Renal cortex interstitium (tissue), 11 donors: ENCODE measurements at regions not wholly inside any gene's neighbourhood (a gene's known extent, or its start where the extent isn't known, plus 50 kb on each side); places are given as distances from the start of the nearest gene placed in this dataset.
"Not testable (repeated sequence)": the region's sequence is repeated elsewhere in the genome, so short reads cannot be mapped to it uniquely, and the experiment has no call there.

ENCODE experiments used
- DNase-seq, 11 donors: peaks; one replicate each; pipeline ENCODE4 v3.0.0-alpha.2; 2013; ENCODE audit warnings: low read depth in 9 of 11, low spot score in 4 of 11; ENCODE audit errors: extremely low read depth in 1 of 11

DNA sequence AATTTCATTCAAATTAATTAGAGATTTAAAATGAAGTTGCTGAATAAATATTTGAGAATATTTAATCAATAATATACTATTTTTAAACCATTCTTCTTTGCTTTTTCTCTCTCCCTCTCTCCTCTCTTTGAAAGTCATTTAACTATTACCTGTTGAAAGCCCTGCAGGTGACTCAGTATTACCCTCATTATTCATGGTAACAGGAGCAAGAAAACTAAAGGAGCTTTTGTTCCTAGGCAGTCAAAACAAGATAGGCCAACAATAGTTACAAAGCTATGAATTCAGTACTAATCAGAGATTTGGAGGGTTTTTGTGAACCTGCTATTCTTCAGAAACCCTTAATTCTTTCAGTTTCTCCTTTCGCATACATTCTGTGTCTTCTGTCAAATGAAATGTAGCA is 721.3 kb upstream of the NCAM2 start:
- no peak for DNase-seq

DNA sequence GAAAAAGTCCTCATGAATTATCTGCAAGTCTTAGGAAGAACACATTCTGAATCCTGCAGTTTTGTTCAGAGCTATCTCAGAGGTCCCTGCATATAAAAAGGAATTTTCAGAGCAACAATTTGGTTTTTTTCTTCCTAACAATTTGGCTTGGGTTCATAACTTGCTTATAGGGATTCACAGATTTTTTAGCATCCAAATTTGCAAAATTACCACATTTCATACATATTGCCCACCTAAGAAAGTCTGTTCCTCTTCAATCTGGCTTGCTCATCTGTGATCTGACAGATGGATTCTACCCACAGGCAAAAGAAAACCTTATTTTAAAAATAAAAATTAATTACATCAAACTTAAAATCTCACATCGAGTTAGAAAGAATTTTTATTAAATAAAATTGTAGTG is 714.4 kb upstream of the NCAM2 start:
- DNase-seq: no peak

DNA sequence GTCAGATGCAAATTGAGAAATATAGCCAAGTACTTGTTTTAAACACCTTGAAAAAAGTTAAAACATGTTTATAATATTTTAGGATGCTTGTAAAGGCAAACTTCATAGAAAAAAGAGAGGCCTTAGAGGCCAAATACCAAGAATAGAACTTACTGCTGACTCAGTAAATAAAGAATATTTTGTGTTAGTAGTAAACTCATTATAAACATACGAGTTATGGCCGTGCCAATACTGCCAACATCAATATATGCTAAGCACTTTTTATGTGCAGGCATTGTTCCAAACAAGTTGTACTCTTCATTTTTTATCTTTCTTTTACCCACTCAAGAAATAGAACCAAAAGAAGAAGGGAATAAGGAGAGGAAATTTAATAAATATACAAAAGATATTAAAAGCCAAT is 705.9 kb upstream of the NCAM2 start:
- DNase-seq: no peak

GRCh38 chr21:20292854-20293253 is 705.4 kb upstream of the NCAM2 start:
- DNase-seq: not testable (repeated sequence)

DNA sequence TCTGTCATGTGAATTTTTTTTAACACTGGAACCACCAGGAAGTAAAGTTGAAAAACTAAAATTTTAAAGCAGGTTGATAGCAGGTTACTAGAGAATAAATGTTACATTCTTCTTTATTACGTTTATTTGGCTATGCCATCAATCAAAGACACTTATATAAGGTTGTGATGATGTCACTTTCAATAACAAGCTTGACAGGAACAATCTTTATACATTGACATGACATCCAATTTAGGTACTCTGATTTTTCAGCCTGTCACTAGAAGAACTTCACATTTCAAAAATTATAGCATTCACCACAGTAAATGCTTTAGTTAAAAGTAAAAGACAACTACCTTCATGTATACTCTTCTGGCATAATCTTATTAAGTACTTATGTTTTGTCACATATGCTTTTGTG is 696.8 kb upstream of the NCAM2 start:
- no peak for DNase-seq

GRCh38 chr21:20302084-20302483 is 696.1 kb upstream of the NCAM2 start:
- DNase-seq: no peak

DNA sequence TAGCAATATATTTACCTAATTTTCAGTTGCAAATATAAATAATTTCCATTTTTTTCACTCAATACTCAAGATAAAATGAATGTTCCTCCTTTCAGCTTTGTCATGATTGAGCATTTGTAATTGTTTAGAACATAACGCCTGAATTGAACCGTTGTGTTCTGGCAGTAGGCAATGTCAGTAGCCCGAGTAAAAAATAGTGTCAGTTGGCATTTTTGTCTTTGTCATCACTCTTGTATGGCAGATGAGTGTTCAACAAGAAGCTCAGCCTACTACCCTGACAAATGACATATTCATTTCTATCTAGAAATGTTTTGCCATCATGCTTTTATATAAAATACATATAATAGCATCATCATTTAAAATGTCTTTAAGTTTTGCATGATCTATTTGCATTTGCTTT is 691.4 kb upstream of the NCAM2 start:
- DNase-seq: no peak

DNA sequence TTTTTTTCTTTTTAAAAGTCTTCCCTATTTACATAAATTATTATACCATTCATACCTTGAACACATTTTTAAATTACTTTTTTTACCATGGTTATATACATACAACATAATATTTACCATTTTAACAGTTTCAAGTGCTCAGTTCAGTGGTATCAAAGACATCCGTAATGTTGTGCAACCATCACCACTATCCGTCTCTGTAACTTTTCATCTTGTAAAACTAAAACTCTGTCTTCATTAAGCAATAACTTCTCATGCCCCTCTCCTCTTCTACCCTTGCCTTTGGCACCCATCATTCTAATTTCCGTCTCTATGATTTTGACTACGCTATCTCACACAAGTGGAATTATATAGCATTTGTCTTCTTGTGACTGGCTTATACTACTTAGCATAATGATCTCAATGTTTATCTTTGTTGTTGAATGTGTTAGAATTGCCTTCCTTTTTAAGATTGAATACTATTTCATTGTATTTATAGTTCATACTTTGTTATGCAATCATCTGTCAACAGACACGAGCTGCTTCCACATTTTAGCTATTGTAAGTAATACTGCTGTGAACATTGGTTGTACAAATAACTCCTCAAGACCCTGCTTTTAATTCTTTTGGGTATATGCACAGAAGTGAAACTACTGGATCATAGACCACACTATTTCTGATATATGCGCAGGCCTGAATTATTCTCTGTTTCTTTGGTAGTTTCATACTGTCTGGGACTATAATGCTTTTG is 689.5 kb upstream of the NCAM2 start:
- no peak for DNase-seq

DNA sequence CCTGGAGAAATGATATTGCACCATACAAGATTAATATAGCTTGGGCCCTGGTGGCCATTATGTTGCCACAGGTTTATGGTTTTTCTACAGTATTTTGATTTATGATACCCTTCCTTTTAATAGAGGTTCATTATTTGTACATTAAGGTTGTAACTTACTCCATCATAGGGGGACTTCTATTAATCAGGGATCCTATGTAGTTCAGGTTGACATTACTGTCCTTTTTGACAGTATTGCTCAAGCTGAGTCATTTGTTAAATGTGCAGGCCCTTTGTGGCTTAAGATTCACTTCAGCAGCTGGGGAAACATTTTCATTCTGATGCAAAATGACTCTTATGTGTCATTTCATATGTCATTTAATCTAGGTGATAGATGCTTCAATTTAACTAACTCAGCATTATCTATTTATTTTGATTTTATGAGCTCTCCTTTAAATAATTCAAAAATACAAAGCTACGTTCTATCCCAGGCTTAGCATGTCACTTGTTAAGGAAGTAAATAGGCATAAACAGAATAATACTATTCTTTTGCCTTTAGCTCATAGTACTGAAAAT is 686.9 kb upstream of the NCAM2 start:
- DNase-seq: no peak

- DNase-seq: no peak
Measured at GRCh38 chr21:20313013-20313412, 685.2 kb upstream of the NCAM2 start.

DNA sequence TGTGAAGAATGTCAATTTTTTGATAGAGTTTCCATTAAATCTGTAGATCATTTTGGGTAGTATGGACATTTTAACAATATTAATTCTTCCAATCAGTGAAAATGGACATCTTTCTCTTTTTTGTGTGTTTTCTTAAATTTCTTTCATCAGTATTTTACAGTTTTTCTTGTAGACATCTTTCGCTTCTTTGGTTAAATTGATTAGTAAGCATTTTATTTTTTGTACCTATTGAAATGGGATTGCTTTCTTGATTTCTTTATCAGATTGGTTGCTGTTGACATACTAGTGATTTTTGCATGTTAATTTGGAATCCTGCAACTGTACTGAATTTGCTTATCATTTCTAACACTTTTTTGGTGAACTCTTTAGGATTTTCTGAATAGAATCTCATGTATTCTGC is 683.2 kb upstream of the NCAM2 start:
- DNase-seq: no peak

- no peak for DNase-seq
Measured at GRCh38 chr21:20329636-20330035, 668.6 kb upstream of the NCAM2 start.

DNA sequence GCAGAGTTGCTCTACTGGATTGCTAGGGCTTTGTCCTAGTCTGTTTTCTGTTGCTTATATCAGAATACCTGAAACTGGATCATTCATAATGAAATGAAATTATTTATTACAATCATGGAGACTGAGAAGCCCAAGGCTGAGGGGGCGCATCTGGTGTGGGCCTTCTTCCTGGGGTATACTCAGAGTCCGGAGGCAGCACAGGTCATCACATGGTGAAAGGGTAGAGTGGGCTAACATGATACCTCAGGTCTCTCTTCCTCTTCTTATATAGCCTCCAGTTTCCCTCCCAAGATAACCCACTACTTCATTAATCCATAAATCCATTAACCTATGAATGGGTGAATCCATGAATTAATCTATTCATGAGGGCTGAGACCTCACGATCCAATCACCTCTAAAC is 667.6 kb upstream of the NCAM2 start:
- DNase-seq: no peak

- DNase-seq: no peak
Measured at GRCh38 chr21:20334585-20334984, 663.6 kb upstream of the NCAM2 start.

DNA sequence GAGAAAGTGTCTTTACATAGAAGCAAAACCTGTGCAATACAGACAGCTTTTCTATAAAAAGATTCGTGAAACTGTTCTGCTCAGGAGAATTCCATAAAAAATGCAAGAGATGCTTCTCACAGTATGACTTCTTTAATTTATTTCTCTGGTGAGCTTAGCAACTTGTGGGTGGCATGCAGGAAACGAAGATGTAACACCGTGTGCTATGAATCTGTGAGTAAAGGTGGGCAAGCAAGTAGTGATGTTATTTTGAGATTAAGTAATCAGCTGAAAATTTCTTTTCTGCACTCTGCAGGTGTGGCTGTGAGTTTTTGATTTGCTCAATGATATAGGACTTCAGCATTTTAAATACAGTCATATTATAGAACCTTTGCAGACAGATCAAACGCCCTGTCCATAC is 656.8 kb upstream of the NCAM2 start:
- no peak for DNase-seq

GRCh38 chr21:20343186-20343585 is 655.0 kb upstream of the NCAM2 start:
- DNase-seq: no peak

DNA sequence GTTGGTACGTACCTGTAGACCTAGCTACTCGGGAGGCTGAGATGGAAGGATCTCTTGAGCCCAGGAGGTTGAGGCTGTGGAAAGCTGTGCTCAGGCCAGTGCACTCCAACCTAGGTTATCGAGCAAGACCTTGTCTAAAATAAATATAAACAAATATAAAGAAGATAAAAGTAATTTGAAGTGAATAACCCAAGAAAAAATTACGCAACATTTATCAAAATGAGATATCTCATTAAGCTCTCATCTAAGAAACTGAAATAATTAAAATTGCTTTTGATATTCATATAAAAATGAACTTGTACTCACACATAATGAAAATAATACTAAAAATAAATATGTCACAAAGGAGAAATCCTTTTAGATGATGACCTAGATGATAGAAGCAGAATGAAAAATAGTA is 647.1 kb upstream of the NCAM2 start:
- no peak for DNase-seq

- DNase-seq: no peak
Measured at GRCh38 chr21:20353351-20353750, 644.9 kb upstream of the NCAM2 start.

GRCh38 chr21:20373031-20373430 is 625.2 kb upstream of the NCAM2 start:
- DNase-seq: no peak

DNA sequence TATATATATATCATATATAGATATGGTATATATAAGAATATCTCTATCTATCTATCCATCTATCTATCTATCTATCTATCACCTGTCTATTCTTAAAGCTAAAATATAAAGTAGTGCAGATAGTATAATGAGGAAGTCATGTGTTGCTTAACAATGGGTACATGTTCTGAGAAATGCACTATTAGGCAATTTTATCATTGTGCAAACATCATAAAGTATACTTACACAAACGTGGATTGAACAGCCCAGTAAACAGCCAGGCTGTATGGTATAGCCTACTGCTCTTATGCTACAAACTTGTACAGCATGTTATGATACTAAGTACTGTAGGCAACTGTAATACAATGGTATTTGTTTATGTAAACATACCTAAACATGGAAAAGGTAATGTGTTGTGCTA is 621.0 kb upstream of the NCAM2 start:
- no peak for DNase-seq

DNA sequence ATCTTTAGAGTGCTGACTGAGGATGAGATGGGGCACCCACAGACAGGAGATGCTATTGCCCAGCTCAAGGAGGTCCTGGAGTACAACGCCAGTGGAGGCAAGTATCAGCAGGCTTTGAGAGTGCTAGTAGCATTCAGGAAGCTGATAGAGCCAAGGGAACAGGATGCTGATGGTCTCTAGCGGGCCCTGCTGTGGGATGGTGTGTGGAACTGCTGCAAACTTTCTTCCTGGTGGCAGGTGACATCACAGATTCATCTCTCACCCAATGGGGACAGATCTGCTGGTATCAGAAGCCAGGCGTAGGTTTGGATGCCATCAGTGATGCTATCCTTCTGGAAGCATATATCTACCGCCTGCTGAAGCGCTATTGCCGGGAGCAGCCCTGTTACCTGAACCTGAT is 609.8 kb upstream of the NCAM2 start:
- no peak for DNase-seq
